GM03348 (cell line): ENCODE measurements at regions not wholly inside any gene's neighbourhood (a gene's known extent, or its start where the extent isn't known, plus 50 kb on each side); places are given as distances from the start of the nearest gene placed in this dataset.

Experiments used
- DNase-seq: peaks from one replicate; pipeline ENCODE4 v3.0.0; 2012; ENCODE audit warnings: low spot score

DNA sequence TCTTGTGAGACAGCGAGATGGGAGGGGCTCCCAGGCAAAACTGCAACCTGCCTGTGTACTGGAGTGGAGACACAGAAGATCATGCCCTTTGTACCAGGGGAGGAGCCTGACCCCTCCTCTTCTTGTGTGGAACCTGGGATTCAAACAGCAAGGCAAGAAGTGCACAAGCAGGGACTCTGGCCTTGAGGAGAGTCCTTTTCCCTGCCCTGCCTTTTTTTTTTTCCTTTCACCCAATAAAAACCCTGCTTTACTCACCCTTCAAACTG, 251.8 kb upstream of the OPRM1 start:
- no peak for DNase-seq

GRCh38 chr6:153781306-153781705, 257.7 kb upstream of the OPRM1 start:
- DNase-seq: no peak

DNA sequence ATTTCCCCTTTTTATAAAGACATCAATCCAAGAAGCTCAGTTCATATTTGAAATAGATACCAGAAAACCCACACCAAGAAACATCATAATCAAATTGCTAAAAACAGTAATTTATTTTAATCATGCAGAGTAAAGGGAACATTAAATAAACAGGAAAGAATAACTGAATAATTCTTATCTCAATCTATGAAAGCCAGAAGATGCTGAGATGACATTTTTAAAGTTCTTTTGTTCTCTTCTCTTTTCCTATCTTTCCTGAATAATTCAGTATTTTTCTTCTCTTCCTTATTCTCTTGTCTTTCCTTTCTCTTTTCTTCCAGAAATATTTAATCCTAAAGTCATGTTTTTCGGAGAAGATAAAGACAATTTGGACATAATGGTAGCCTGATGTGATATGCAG, 259.0 kb upstream of the OPRM1 start:
- DNase-seq: no peak

GRCh38 chr6:153778216-153778615, 260.8 kb upstream of the OPRM1 start:
- no peak for DNase-seq

DNA sequence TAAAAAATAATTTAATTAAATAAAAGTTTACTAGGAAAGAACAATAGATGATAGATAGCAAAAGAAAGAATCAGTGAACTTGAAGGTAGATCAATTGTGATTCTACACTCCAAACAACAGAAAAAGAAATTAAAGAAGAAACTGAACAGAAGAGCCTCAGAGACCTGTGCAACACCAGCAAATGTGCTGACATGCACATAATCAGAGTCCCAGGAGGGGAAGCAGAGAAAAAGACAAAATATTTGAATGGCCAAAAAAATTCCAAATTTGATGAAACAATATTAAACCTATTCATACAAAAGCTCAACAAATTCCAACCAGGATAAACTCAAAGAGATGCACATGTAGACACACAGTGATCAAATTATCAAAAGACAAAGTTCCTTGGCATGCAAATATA, 267.5 kb upstream of the OPRM1 start:
- no peak for DNase-seq

DNA sequence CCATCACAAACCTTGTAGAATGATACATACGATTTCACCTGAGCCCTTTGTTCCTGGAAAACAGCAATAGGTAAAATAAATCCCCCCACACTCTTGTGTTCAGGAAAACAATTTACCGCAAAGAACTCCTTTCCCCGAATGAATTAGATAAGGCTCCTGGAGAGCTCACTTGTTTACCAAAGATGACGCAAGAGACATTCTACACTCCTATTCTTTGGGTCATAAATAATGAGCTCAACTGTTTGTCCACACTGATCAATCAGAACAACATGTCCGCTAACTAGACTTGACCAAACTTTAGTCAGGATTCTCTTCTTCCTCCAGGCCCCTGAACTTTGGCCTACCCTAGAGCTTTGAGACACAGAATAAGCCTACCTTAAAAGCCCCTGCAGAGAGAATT, 271.9 kb upstream of the OPRM1 start:
- DNase-seq: no peak

DNA sequence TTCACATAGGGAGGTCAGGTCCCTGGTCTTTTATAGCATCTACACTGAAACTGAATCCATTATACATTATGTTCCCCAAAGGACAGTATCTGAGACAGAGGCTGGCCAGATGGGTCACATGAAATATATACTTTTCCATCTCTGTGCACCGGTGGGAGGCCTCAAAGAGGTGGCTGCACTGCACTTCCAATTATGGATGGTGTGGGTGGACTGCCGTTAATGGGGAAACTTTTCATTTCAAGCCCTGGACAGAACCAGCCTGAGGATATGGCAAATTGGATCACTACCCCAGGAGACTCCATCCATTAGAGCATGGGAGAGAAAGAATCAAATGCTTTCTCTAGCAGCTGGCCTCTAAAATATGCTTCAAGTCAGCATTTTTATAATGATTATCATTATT, 280.5 kb upstream of the OPRM1 start:
- DNase-seq: no peak

DNA sequence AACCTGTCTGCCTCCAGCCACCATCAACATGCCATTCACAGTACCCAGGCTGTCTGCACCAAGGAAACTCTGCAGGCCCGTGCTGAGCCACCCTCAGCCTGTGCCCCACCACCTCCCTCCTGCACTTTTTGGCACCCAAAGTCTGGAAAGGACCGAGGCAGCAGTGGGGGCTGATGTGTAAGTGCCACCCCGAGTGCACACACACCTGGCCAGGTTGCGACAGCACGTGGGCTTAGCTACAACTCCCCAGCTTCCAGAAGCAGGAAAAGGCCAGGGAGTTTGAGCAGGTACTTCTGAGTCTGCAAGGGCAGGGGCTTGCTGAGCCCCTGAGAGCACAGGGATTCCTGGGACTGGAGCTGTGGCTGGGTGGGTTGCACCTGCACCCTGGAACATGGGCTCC, 303.3 kb upstream of the OPRM1 start:
- DNase-seq: no peak

DNA sequence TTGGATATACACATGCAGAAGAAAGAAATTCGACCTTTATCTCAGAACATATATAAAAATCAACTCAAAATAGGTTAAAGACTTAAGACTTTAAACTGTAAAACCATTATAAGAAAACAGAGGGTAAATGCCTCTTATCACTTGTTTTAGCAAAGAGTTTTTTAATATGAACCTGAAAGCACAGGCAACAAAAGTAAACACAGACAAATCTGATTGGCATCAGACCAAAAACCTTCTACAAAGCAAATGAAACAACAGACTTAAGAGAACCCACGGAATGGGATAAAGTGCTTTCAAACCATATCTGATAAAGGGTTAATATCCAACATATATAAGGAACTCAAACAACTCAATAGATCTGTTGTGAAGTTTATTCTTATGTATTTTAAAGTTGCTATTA, 309.9 kb upstream of the OPRM1 start:
- DNase-seq: no peak

GRCh38 chr6:153727885-153728284, 311.2 kb upstream of the OPRM1 start:
- no peak for DNase-seq

GRCh38 chr6:153725456-153725855, 313.6 kb upstream of the OPRM1 start:
- DNase-seq: no peak

DNA sequence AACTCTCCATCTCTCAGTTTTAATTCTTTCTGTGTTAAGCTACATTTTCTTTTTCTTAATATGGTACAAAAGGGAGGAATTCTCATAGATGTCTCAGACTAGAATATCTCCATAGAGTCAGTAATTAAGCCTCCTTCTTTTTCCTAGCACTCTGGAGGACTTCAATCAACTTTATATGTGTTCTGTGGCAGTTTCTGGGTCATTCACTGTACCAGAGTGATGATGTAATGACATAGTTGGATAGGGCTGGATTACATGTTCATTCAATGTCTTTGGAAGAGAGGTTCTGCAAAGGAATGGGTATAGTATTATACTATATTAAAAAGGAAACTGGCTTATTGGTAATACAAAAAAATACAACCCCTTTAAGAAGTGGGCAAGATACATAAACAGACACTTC, 318.3 kb upstream of the OPRM1 start:
- no peak for DNase-seq

GRCh38 chr6:153705429-153705828, 333.6 kb upstream of the OPRM1 start:
- DNase-seq: no peak

GRCh38 chr6:153702671-153703070, 336.4 kb upstream of the OPRM1 start:
- no peak for DNase-seq

- no peak for DNase-seq
Measured at GRCh38 chr6:153698637-153699036, 340.4 kb upstream of the OPRM1 start.

DNA sequence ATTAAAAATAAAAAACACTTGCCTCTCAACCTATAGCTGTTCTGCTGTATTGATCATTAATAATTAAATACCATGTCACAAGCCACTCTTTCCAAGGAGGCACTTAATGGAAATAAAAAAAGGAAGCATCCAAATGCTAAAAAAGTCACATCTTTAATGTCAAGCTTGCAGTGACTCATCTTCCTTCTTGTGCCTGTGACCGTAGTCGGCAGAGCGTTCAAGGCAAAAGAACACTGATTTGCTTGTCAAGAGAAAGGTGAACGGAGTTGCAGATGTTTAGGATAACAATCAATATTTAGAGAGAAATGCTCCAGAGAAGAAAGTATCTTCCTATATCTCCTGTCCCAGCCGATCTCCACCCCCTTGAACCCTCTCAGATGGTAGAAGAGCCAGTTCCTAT, 341.0 kb upstream of the OPRM1 start:
- DNase-seq: no peak

DNA sequence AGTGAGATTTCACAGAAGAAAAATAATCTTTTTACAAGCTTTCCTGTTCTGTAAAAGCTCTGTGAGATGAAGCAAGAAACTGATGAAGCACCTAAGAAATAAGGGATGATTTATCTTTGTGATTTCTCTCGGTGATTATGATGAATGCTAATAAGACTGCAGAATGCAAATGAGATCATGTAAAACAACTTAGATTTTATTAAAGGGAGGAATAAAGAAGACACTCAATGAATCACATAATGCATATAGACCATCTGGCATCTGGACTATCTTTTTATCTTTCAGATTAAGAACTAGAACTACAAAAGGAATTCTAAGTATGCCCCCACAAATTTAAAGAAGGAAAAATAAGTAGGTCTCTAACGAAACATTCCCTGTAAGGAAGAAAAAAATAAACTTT, 361.5 kb upstream of the OPRM1 start:
- DNase-seq: no peak

DNA sequence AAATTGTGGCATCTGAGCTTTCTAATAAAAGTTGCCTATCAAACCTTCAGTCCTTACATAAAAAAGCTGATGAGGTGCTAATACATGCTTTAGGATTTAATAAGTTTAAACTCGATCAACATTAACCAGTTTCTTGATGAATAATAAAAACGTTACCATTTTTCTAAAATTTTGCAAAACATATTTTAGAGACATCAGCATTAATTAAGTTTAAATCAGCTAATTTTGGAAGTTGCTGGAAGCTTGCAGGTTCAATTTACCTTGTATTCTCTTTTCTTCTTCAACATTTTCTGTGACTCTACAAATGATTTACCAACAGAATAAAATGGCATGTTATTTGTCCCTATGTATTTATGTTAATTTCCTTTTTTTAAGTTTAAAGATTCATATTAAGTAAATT, 365.3 kb upstream of the OPRM1 start:
- no peak for DNase-seq

DNA sequence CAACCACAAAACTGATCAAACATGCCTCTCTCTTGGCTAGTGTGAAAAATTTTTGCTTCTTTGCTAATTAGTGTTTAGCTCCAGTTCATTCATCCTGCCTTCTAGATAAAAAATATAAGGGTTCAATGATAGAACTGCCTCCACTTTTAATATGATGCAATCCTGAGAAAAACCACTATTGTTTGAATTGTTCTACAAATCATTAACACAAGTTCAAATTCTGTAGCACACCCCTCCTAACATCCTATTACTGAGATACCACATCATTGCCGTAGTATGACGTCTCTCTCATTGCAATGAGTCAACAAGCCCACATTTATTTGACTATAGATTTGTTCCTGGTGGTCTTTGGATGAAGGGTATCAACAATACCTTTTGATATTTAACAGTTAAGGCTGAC, 365.8 kb upstream of the OPRM1 start:
- no peak for DNase-seq

DNA sequence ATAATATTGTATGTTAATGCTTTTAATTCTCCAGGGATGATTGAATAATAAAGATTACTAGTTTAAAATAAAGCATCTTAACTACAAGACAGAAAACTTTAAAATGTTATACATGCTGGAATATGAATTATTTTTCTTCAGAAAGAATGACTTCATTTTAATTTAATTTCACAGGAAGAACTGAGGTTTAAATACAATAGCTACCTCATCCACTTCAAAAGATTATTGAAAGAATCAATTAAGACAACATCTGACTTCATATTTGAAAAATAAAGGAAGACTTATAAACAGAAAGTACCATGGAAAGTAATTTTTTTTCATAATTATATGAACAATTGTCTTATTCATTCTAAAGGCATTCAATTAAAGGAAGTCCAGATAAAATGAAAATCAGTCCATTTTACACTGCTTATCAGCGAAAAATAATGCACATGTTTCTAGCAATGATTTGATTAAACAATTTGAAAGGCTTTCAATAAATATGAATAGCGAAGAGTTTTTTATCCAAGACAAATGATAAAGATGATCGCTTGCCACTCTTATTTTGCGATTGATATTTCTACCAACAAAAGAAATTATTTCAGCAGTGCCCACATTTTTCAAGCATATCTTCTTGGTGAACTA, 368.5 kb upstream of the OPRM1 start:
- DNase-seq: no peak

- DNase-seq: no peak
Measured at GRCh38 chr6:153668758-153669157, 370.3 kb upstream of the OPRM1 start.

DNA sequence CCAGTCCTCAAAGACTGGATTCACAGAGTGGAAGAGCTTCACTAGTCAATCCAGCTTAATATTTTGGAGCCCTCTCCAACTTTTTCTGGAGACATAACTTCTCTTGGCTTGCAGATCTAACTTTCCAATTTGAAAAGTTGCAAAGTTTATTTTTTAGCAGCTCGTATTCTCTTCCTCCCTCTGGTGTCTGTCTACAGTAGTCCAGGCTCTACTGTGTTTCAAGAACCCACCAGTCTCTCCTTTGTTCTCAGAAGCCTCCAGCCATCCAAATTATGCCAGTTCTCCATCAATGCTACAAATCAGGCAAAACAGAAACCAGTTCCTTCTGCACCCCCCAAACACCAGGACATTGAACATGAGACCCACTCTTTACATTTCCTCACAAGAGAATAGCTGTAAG, 376.1 kb upstream of the OPRM1 start:
- DNase-seq: no peak

DNA sequence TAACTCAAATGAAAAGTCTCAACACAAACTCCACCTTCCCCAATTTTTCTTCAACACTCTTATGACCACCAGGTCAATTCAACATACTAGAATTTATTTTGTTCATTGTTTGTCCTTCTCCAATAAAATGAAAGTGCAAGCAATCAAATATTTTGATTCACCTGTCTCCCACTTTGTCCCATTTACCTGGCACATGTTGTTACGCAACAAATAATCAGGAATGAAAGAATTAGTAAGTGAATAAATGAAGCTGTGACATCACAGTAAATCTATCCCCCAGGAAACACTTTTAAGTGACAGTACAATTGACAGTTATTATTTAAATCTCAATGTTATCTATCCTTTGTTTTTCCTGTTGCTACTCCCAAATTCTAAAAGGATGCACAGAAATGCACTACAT, 393.7 kb upstream of the OPRM1 start:
- DNase-seq: no peak

- no peak for DNase-seq
Measured at GRCh38 chr6:153644000-153644399, 395.0 kb upstream of the OPRM1 start.

DNA sequence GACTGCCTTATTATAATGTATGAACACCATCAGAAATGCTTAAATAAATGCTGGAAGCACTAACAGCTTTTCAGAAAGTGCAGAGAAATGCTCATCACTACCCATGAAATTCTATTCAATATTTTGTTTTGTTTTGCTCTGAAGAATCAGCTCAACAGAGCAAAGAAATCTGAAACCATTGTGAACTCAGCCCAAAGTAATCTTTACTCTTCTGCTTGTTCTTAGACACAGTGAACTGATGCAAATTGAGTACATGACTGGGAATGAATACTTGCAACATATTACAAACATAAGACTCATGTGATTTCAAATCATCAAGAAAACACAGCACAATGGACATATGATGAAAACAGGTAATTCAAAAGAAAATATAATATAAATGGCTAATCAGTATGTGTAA, 404.6 kb upstream of the OPRM1 start:
- DNase-seq: no peak
